ENCODE measurements at regions not wholly inside any gene's neighbourhood (a gene's known extent, or its start where the extent isn't known, plus 50 kb on each side); places are given as distances from the start of the nearest gene placed in this dataset.
"Not testable (repeated sequence)": the region's sequence is repeated elsewhere in the genome, so short reads cannot be mapped to it uniquely, and the experiment has no call there.

DNA sequence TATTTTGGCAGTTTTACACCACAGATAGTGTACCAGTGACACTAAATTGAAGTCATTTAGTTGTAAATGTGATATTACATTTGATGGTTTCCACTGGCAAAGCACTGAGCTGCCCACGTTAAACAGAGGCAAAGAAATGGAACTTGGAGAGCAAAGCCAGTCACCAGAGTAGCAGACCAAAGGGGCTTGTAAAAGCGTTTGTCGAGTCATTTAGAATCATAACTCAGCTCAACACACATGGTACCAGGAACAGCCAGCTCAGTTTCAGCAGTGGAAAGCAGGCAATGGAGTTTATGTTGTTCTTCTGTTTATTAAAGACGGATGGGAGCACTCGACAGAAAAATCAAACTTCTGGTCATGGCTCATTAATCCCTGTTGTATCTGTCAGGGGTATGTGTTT, 91.2 kb downstream of the POU3F3 start:
- no peaks in the 10 kb centered on the region for H3K4me1 Mint-ChIP-seq (ENCODE audit: low read depth in 2 of 2)
- no peak for ATAC-seq

DNA sequence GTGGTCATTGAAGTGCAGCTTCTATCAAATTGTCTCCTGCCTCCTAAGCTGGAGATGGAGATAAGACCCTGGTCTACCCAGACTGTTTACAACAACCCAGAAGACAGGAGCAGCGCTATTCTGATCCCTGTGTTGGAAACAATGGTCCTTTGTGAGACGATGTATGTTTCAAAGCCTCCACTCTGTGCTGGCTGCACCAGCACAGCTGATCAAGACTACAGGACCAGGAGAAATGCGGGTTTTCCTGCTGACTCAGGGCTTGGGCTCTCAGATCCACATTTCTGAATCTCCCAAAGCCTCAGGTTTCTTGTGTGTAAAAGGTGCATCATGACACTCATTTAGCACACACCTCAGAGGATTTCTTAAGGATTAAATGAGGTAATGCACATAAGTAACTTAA, 92.0 kb downstream of the POU3F3 start:
- no peaks in the 10 kb centered on the region for H3K36me3 Mint-ChIP-seq
- no peak overlapping the region for H3K4me3 Mint-ChIP-seq
- no peak for ATAC-seq
- peaks cover 20 to 35% of the 10 kb centered on the region in 2 donors for H3K27me3 Mint-ChIP-seq
- H3K4me1 Mint-ChIP-seq (ENCODE audit: low read depth in 2 of 2) = no peaks in the 10 kb centered on the region
- H3K9me3 Mint-ChIP-seq = no peaks in the 10 kb centered on the region
- no peak for DNase-seq (ENCODE audit: low spot score)
- no peak overlapping the region for H3K27ac Mint-ChIP-seq

More for the DNA sequence above, 91.2 kb downstream of the POU3F3 start:
- Mint-ChIP-seq H3K9me3 (no peaks in the 10 kb centered on the region), H3K4me3 (no peak overlapping the region), H3K27ac (no peak overlapping the region), H3K36me3 (no peaks in the 10 kb centered on the region), H3K27me3 (peaks cover 20 to 28% of the 10 kb centered on the region in 2 donors)
- no peak for DNase-seq (ENCODE audit: low spot score)

DNA sequence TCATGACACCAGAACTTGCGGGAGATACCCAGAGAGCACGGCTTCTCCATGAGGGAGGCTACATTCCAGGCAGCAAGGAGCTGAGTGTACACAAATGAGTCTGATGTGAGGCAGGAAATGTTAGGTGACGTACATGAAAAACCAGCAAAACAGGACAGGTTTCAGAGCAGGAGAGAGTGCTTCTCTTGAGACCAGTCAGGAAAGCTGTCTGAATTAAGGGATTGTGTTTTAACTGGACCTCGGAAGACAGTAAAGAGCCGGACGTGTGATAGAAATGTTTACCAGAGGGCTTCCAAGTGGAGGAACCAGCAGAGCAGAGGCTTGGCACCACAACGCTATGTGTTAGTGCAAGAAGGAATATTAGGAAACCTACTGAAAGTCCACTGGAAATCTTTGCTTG, 90.4 kb upstream of the MRPS9 start:
- ATAC-seq = not testable (repeated sequence)

GRCh38 chr2:104952976-104953375, 84.9 kb upstream of the MRPS9 start:
- Mint-ChIP-seq H3K4me3 (no peak overlapping the region), H3K27me3 (peaks cover 21 to 47% of the 10 kb centered on the region in 2 donors), H3K36me3 (no peaks in the 10 kb centered on the region), H3K27ac (no peak overlapping the region), H3K4me1 (ENCODE audit: low read depth in 2 of 2) (no peaks in the 10 kb centered on the region), H3K9me3 (no peaks in the 10 kb centered on the region)
- ATAC-seq (no peak), DNase-seq (ENCODE audit: low spot score) (no peak)

More for the DNA sequence above, 90.4 kb upstream of the MRPS9 start:
- not testable (repeated sequence) for H3K4me3 Mint-ChIP-seq; H3K27ac Mint-ChIP-seq; H3K4me1 Mint-ChIP-seq (ENCODE audit: low read depth in 2 of 2); DNase-seq (ENCODE audit: low spot score); H3K9me3 Mint-ChIP-seq; H3K36me3 Mint-ChIP-seq
- peaks cover 24 to 44% of the 10 kb centered on the region in 2 donors for H3K27me3 Mint-ChIP-seq

- Mint-ChIP-seq H3K27ac (no peak overlapping the region), H3K27me3 (peaks cover 17 to 42% of the 10 kb centered on the region in 2 donors), H3K4me3 (no peak overlapping the region), H3K9me3 (peaks cover 7% of the 10 kb centered on the region), H3K36me3 (peaks cover 13% of the 10 kb centered on the region), H3K4me1 (ENCODE audit: low read depth in 2 of 2) (peaks cover 0 to 5% of the 10 kb centered on the region in 2 donors)
- ATAC-seq (no peak), DNase-seq (ENCODE audit: low spot score) (no peak)
These were observed 72.0 kb upstream of the MRPS9 start for GRCh38 chr2:104965900-104966299.

- no peak for ATAC-seq
- Mint-ChIP-seq H3K9me3 (peaks cover 7% of the 10 kb centered on the region), H3K4me3 (no peak overlapping the region), H3K27me3 (peaks cover 9 to 26% of the 10 kb centered on the region in 2 donors), H3K36me3 (peaks cover 11% of the 10 kb centered on the region), H3K27ac (no peak overlapping the region), H3K4me1 (ENCODE audit: low read depth in 2 of 2) (peaks cover 0 to 5% of the 10 kb centered on the region in 2 donors)
- DNase-seq (ENCODE audit: low spot score) = no peak
These were observed 68.3 kb upstream of the MRPS9 start for GRCh38 chr2:104969564-104969963.

DNA sequence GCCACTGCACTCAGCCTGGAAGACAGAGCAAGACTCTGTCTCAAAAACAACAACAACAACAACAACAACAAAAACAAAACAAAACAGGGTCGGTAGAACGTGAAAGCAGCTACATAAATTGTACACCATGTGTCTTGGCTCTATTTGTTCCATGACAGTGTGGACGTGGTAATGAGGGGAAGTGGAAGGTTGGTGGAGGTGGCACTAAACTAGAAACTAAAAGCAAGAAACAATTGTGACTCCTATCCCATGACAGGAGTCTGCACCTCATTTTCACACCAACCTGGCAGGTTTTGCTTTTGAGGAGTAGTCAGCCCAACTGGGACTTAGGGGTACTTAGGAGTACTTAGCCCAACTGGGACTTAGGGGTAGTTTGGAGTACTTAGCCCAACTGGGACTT, 62.5 kb upstream of the MRPS9 start:
- Mint-ChIP-seq H3K4me1 (ENCODE audit: low read depth in 2 of 2) (peaks cover 9 to 18% of the 10 kb centered on the region in 2 donors), H3K36me3 (no peaks in the 10 kb centered on the region), H3K27me3 (peaks cover 2 to 6% of the 10 kb centered on the region in 2 donors), H3K27ac (no peak overlapping the region), H3K9me3 (no peaks in the 10 kb centered on the region), H3K4me3 (no peak overlapping the region)
- ATAC-seq (no peak), DNase-seq (ENCODE audit: low spot score) (no peak)

- no peak for DNase-seq (ENCODE audit: low spot score)
- ATAC-seq = no peak
- no peak overlapping the region for H3K4me3 Mint-ChIP-seq
- H3K36me3 Mint-ChIP-seq = no peaks in the 10 kb centered on the region
- H3K4me1 Mint-ChIP-seq (ENCODE audit: low read depth in 2 of 2) = peaks cover 9 to 18% of the 10 kb centered on the region in 2 donors
- no peaks in the 10 kb centered on the region for H3K9me3 Mint-ChIP-seq
- H3K27ac Mint-ChIP-seq = no peak overlapping the region
- peaks cover 1 to 6% of the 10 kb centered on the region in 2 donors for H3K27me3 Mint-ChIP-seq
These were observed 62.0 kb upstream of the MRPS9 start for GRCh38 chr2:104975851-104976250.

DNA sequence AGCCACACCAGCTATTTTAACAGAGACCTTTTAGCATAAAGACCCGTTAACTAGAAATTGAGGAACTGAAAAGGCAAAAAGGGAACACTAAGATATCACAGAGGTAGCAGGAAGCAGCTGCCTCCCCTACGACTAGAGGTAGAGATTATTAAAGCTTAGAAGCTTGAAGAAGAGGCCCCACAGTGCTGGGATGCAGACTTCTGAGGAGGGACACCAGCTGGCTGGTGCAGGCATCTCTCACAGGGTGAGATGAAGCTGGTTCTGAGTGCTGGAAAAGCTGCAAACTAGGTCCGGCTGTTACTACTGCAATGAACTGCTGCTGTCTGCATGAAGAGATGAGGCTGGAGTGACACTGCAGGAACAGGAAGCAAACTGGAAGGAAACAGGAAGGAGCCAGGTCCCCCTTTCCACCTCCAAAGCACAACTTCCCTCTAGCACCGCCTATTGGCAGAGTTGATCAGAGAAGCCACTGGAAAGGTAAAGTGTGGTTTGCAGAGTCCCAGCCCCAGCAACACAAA, 61.2 kb upstream of the MRPS9 start:
- Mint-ChIP-seq H3K4me1 (ENCODE audit: low read depth in 2 of 2) (peaks cover 9 to 18% of the 10 kb centered on the region in 2 donors), H3K27ac (no peak overlapping the region), H3K4me3 (no peak overlapping the region), H3K27me3 (peaks cover 0 to 6% of the 10 kb centered on the region in 2 donors), H3K9me3 (no peaks in the 10 kb centered on the region), H3K36me3 (no peaks in the 10 kb centered on the region)
- DNase-seq (ENCODE audit: low spot score) (no peak), ATAC-seq (peak in 1 of 2 donors; percentile 50)

DNA sequence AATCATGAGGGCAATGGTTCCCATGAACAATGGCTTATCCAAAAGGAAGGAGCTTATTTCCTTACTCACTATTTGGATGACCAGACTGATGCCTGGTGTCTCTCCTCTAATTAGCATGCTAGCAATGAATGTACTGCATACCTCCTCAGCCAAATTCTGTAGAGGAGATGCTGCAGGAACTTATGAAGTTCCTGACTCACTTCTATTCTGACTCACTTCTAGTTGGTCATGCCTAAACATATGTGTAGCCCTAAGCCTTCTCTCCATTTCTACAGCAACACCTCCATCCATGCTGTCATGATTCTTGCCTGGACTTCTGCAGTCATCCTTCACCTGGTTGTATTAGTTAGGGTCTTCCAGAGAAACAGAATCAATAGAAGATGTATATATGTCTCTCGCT, 59.9 kb upstream of the MRPS9 start:
- DNase-seq (ENCODE audit: low spot score) = no peak
- no peaks in the 10 kb centered on the region for H3K9me3 Mint-ChIP-seq
- H3K36me3 Mint-ChIP-seq = no peaks in the 10 kb centered on the region
- no peak overlapping the region for H3K4me3 Mint-ChIP-seq
- peaks cover 9 to 18% of the 10 kb centered on the region in 2 donors for H3K4me1 Mint-ChIP-seq (ENCODE audit: low read depth in 2 of 2)
- H3K27ac Mint-ChIP-seq = no peak overlapping the region
- no peaks in the 10 kb centered on the region for H3K27me3 Mint-ChIP-seq
- ATAC-seq = no peak

DNA sequence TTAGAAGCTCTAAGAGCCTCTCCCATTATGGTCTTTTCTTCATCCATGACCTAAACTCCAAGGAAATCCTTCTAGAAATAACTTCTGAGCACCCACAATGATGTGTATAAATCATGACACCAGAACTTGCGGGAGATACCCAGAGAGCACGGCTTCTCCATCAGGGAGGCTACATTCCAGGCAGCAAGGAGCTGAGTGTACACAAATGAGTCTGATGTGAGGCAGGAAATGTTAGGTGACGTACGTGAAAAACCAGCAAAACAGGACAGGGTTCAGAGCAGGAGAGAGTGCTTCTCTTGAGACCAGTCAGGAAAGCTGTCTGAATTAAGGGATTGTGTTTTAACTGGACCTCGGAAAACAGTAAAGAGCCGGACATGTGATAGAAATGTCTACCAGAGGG, 58.1 kb upstream of the MRPS9 start:
- H3K4me3 Mint-ChIP-seq; DNase-seq (ENCODE audit: low spot score); H3K36me3 Mint-ChIP-seq; ATAC-seq; H3K27ac Mint-ChIP-seq; H3K9me3 Mint-ChIP-seq; H3K27me3 Mint-ChIP-seq: not testable (repeated sequence)
- H3K4me1 Mint-ChIP-seq (ENCODE audit: low read depth in 2 of 2) = peaks cover 9 to 18% of the 10 kb centered on the region in 2 donors

DNA sequence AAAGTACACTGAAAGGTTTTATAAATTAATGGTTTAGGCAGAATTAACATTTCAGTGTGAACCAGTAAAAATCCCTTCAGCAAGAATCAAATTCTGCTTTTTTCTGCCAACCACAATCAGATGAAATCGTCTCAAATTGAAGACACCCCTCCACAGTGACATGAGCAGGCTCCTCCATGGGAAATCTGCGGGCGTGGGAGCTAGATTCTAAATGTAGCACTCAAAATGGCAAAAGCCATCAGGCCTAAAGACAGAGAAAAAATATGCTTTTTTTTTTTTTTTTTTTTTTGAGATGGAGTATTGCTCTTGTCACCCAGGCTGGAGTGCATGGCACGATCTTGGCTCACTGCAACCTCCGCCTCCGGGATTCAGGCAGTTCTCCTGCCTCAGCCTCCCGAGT, 55.8 kb upstream of the MRPS9 start:
- Mint-ChIP-seq H3K9me3 (no peaks in the 10 kb centered on the region), H3K4me3 (no peak overlapping the region), H3K27me3 (peaks cover 4 to 15% of the 10 kb centered on the region in 2 donors), H3K4me1 (ENCODE audit: low read depth in 2 of 2) (peaks cover under 1 to 7% of the 10 kb centered on the region in 2 donors), H3K36me3 (no peaks in the 10 kb centered on the region), H3K27ac (no peak overlapping the region)
- ATAC-seq (no peak), DNase-seq (ENCODE audit: low spot score) (no peak)

Data from natural killer cell treated with Interleukin-12 subunit alpha and Interleukin-12 subunit beta and Interleukin-15 and Interleukin-18, amount 100 ng/mL, for 72 hours (primary cell).